RPMI8226 (cell line): ENCODE measurements at regions not wholly inside any gene's neighbourhood (a gene's known extent, or its start where the extent isn't known, plus 50 kb on each side); places are given as distances from the start of the nearest gene placed in this dataset.

ENCODE experiments used
- DNase-seq: peaks from one replicate; pipeline ENCODE4 v3.0.0-alpha.2; 2015

GRCh38 chr1:88188038-88188437, 496.0 kb upstream of the PKN2 start:
- no peak for DNase-seq

GRCh38 chr1:88189525-88189924, 494.5 kb upstream of the PKN2 start:
- DNase-seq = no peak

- DNase-seq = no peak
Measured at GRCh38 chr1:88191917-88192316, 492.2 kb upstream of the PKN2 start.

GRCh38 chr1:88194542-88194941, 489.5 kb upstream of the PKN2 start:
- DNase-seq = no peak

GRCh38 chr1:88200545-88200944, 483.5 kb upstream of the PKN2 start:
- DNase-seq = no peak

GRCh38 chr1:88204111-88204510, 480.0 kb upstream of the PKN2 start:
- DNase-seq = no peak

GRCh38 chr1:88204612-88205167, 479.4 kb upstream of the PKN2 start:
- no peak for DNase-seq

- DNase-seq = no peak
Measured at GRCh38 chr1:88208389-88208788, 475.7 kb upstream of the PKN2 start.

- no peak for DNase-seq
Measured at GRCh38 chr1:88210103-88210787, 473.8 kb upstream of the PKN2 start.

GRCh38 chr1:88216441-88216840, 467.6 kb upstream of the PKN2 start:
- DNase-seq = no peak

GRCh38 chr1:88217386-88217785, 466.7 kb upstream of the PKN2 start:
- DNase-seq = no peak

- DNase-seq = no peak
Measured at GRCh38 chr1:88219521-88219920, 464.6 kb upstream of the PKN2 start.

GRCh38 chr1:88221411-88221810, 462.7 kb upstream of the PKN2 start:
- DNase-seq = no peak

GRCh38 chr1:88224906-88225305, 459.2 kb upstream of the PKN2 start:
- no peak for DNase-seq

- no peak for DNase-seq
Measured at GRCh38 chr1:88228114-88228513, 456.0 kb upstream of the PKN2 start.

GRCh38 chr1:88230126-88230525, 453.9 kb upstream of the PKN2 start:
- DNase-seq = no peak

- no peak for DNase-seq
Measured at GRCh38 chr1:88237058-88237457, 447.0 kb upstream of the PKN2 start.

- no peak for DNase-seq
Measured at GRCh38 chr1:88239205-88239604, 444.9 kb upstream of the PKN2 start.

- DNase-seq = no peak
Measured at GRCh38 chr1:88247666-88248065, 436.4 kb upstream of the PKN2 start.

- DNase-seq = no peak
Measured at GRCh38 chr1:88250915-88251314, 433.2 kb upstream of the PKN2 start.

- DNase-seq = no peak
Measured at GRCh38 chr1:88252745-88253144, 431.3 kb upstream of the PKN2 start.

GRCh38 chr1:88265606-88266005, 418.5 kb upstream of the PKN2 start:
- DNase-seq = no peak

GRCh38 chr1:88266051-88266450, 418.0 kb upstream of the PKN2 start:
- DNase-seq = no peak

- no peak for DNase-seq
Measured at GRCh38 chr1:88272216-88272615, 411.9 kb upstream of the PKN2 start.

- no peak for DNase-seq
Measured at GRCh38 chr1:88274431-88274830, 409.6 kb upstream of the PKN2 start.
